PC-9 (cell line): ENCODE measurements at regions not wholly inside any gene's neighbourhood (a gene's known extent, or its start where the extent isn't known, plus 50 kb on each side); places are given as distances from the start of the nearest gene placed in this dataset.

ENCODE experiments used
- CTCF ChIP-seq: fragments of 200-600 bp; sonication (generic); conservative IDR thresholded peaks from 2 replicates; pipeline ENCODE4 v1.6.1; 2017; ENCODE audit warnings: mixed run types, antibody characterized with exemption, mild to moderate bottlenecking, moderate library complexity
- EZH2 ChIP-seq: fragments of 200-600 bp; sonication (generic); IDR thresholded peaks from 2 replicates; pipeline ENCODE4 v1.8.0; 2017; ENCODE audit warnings: antibody characterized with exemption, low read depth

- TF ChIP-seq CTCF: no peak
- TF ChIP-seq EZH2: no peak
Measured at GRCh38 chr3:43951813-43952212, 261.1 kb downstream of the ABHD5 start.
